ENCODE measurements at regions not wholly inside any gene's neighbourhood (a gene's known extent, or its start where the extent isn't known, plus 50 kb on each side); places are given as distances from the start of the nearest gene placed in this dataset.

GRCh38 chr7:137164251-137164650 lies 179.3 kb downstream of the PTN start:
- no peak overlapping the region for H3K4me3 ChIP-seq (replicated peaks; ENCODE audit: insufficient read depth, low read length)
- no peaks in the 10 kb centered on the region for H3K27me3 ChIP-seq (ENCODE audit: insufficient read depth, poor library complexity, severe bottlenecking)
- no peak for TF ChIP-seq REST (IDR thresholded peaks at IDR 0.05; ENCODE audit: insufficient replicate concordance, low read depth)
- no peak for TF ChIP-seq POLR2AphosphoS5 (IDR thresholded peaks at IDR 0.05; ENCODE audit: low read depth)
- no peak for TF ChIP-seq SPI1 (IDR thresholded peaks at IDR 0.05; ENCODE audit: borderline replicate concordance, low read depth)
- TF ChIP-seq CTCF (IDR thresholded peaks at IDR 0.05; ENCODE audit: insufficient read depth, low read length): no peak
- TF ChIP-seq GABPA (IDR thresholded peaks at IDR 0.05; ENCODE audit: low read depth): no peak
- DNase-seq (ENCODE audit: low read depth in 1 of 2, low spot score in 1 of 2): no peak
- no peak overlapping the region for H3K27ac ChIP-seq (replicated peaks)

GRCh38 chr7:137160236-137160635 lies 183.3 kb downstream of the PTN start:
- Histone ChIP-seq H3K27me3 (ENCODE audit: insufficient read depth, poor library complexity, severe bottlenecking) (no peaks in the 10 kb centered on the region), H3K27ac (replicated peaks) (no peak overlapping the region), H3K4me3 (replicated peaks; ENCODE audit: insufficient read depth, low read length) (no peak overlapping the region)
- no peak for DNase-seq (ENCODE audit: low read depth in 1 of 2, low spot score in 1 of 2)
- TF ChIP-seq CTCF (IDR thresholded peaks at IDR 0.05; ENCODE audit: insufficient read depth, low read length) (no peak), GABPA (IDR thresholded peaks at IDR 0.05; ENCODE audit: low read depth) (no peak), REST (IDR thresholded peaks at IDR 0.05; ENCODE audit: insufficient replicate concordance, low read depth) (no peak), POLR2AphosphoS5 (IDR thresholded peaks at IDR 0.05; ENCODE audit: low read depth) (no peak), SPI1 (IDR thresholded peaks at IDR 0.05; ENCODE audit: borderline replicate concordance, low read depth) (no peak)

GRCh38 chr7:137157256-137157655 lies 186.3 kb downstream of the PTN start:
- TF ChIP-seq POLR2AphosphoS5 (IDR thresholded peaks at IDR 0.05; ENCODE audit: low read depth) (no peak), GABPA (IDR thresholded peaks at IDR 0.05; ENCODE audit: low read depth) (no peak), SPI1 (IDR thresholded peaks at IDR 0.05; ENCODE audit: borderline replicate concordance, low read depth) (no peak), CTCF (IDR thresholded peaks at IDR 0.05; ENCODE audit: insufficient read depth, low read length) (no peak), REST (IDR thresholded peaks at IDR 0.05; ENCODE audit: insufficient replicate concordance, low read depth) (no peak)
- Histone ChIP-seq H3K27ac (replicated peaks) (no peak overlapping the region), H3K27me3 (ENCODE audit: insufficient read depth, poor library complexity, severe bottlenecking) (no peaks in the 10 kb centered on the region), H3K4me3 (replicated peaks; ENCODE audit: insufficient read depth, low read length) (no peak overlapping the region)
- no peak for DNase-seq (ENCODE audit: low read depth in 1 of 2, low spot score in 1 of 2)
